PC-3 (cell line): ENCODE measurements at regions not wholly inside any gene's neighbourhood (a gene's known extent, or its start where the extent isn't known, plus 50 kb on each side); places are given as distances from the start of the nearest gene placed in this dataset.

Source experiments
- EZH2 ChIP-seq: fragments of 300-600 bp; sonication (generic); IDR thresholded peaks from one replicate; pipeline ENCODE4 v1.6.1; 2017; ENCODE audit warnings: antibody characterized with exemption, mild to moderate bottlenecking, low read length; ENCODE audit not compliant: unreplicated experiment
- EZH2phosphoT487 ChIP-seq: fragments of 300-600 bp; sonication (generic); IDR thresholded peaks from 2 replicates; pipeline ENCODE4 v1.6.1; 2018; ENCODE audit warnings: mild to moderate bottlenecking, antibody characterized with exemption, low read length, borderline replicate concordance
- TF ChIP-seq, protein P1 (sequence below): fragments of 300-600 bp; sonication (generic); conservative IDR thresholded peaks from 2 replicates; pipeline ENCODE4 v1.5.1; 2017; ENCODE audit warnings: antibody characterized with exemption, low read depth, mild to moderate bottlenecking, low read length

DNA sequence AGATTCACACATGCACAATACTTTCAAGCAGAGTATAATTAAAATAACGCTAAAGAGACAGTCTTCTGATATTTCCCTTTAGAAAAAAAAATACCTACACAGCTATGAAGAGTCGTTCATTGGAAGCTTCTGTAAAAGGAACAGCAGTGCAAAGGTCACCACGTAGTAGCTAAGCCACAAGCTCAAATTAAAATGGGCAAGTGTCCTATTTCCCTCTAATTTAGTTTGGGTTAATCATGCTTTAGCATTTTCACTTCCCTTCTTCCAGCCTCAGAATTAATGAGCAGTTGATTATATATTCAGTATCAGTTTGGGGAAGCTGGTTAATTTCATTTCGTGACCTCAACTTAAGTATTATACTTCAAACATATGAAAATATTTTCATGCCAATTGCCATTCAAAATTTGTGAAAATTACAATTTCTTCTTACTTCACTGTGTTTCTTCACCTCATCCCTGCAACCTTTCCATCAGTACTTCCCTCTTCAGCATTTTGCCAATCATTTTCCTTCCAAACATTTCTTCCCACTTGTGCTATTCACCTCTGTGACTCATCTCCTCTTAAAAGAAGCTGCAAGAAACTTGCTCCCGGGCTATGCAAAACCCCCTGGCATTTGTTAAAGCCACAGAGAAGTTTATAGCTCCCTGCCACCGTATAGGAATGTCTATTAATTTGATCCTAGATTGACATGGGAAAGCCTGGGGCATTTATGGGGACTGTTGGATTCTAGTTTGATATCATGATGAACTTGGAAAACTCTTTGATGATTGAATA lies 83.0 kb downstream of the DMRTA1 start:
- TF ChIP-seq, protein P1, sequence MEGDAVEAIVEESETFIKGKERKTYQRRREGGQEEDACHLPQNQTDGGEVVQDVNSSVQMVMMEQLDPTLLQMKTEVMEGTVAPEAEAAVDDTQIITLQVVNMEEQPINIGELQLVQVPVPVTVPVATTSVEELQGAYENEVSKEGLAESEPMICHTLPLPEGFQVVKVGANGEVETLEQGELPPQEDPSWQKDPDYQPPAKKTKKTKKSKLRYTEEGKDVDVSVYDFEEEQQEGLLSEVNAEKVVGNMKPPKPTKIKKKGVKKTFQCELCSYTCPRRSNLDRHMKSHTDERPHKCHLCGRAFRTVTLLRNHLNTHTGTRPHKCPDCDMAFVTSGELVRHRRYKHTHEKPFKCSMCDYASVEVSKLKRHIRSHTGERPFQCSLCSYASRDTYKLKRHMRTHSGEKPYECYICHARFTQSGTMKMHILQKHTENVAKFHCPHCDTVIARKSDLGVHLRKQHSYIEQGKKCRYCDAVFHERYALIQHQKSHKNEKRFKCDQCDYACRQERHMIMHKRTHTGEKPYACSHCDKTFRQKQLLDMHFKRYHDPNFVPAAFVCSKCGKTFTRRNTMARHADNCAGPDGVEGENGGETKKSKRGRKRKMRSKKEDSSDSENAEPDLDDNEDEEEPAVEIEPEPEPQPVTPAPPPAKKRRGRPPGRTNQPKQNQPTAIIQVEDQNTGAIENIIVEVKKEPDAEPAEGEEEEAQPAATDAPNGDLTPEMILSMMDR = no peak
- TF ChIP-seq EZH2 (no peak), EZH2phosphoT487 (no peak)
